SK-N-DZ (cell line): ENCODE measurements at regions not wholly inside any gene's neighbourhood (a gene's known extent, or its start where the extent isn't known, plus 50 kb on each side); places are given as distances from the start of the nearest gene placed in this dataset.
"Not testable (repeated sequence)": the region's sequence is repeated elsewhere in the genome, so short reads cannot be mapped to it uniquely, and the experiment has no call there.

ENCODE experiments used
- DNase-seq: peaks from one replicate; pipeline ENCODE4 v3.0.0-alpha.2; 2015; ENCODE audit warnings: low spot score

DNA sequence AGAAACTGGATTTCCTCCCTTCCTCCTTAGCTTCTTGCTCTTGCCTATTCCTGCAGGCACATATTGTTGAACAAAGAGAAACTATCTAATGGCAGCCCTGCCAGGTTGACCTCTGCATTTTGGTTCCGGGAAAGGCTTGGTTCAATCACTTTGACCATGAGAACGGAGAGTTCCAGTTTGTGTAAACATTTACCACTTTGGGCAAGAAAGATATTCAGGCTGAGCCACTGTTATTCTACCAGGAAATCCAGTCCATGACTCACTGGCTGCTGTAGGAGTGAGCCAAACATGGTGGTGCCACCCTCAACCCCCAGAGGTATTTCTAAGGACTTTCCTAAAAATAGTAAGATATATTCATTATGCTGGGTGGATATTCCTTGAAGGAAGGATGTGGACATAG is 242.2 kb upstream of the OR4E1 start:
- no peak for DNase-seq

DNA sequence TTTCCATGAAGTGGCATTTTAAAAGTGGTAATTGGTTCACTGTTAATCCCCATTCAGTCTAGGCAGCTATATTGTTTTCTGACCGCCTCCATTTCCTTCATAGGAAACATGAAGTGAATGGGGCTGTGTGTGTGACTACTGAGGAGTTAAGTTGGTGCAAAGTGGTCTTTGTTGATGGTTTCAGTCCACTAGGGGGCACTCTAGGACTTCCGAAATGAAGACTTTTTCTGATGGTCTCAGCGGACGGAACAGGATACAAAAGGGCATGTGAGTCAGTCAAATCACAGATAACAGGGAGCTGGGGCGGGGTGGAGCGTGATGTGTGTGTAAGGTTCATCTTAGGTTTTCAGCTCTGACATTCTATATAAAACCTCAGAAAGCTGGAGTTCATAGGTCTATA is 240.1 kb upstream of the OR4E1 start:
- peak; percentile 48 for DNase-seq

DNA sequence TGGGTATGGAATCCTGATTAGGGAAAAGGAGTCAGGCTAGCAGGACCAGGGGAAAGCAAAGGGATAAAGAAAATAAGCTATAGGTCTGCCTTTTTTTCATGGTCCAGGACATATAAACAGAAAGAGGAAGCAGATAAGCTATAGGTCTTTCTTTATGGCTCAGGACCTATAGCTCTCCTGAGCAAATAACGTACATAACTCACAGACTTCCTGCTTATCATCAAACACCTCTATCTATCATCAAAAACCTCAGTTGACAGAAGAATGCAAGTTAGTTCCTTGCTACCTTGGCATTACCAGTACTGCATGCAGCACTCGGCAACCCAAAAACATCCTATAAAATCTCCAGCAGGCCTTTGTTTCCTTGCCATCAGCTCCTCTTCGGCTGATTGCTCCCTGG is 238.7 kb upstream of the OR4E1 start:
- DNase-seq = no peak

DNA sequence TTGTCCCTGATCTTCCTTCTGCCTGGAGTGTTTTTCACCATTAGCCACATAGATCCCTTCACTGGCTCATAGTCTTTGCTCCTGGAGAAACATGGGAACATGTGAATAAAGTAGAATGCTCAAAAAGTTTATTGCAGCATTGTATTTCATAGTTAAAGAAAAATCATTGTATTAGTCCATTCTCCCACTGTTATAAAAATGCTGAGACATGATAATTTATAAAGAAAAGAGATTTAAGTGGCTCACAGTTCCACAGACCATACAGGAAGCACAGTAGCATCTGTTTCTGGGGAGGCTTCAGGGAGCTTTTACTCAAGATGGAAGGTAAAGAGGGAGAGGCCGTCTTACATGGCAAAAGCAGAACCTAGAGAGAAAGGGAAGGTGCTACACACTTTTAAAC is 238.3 kb upstream of the OR4E1 start:
- DNase-seq = no peak

DNA sequence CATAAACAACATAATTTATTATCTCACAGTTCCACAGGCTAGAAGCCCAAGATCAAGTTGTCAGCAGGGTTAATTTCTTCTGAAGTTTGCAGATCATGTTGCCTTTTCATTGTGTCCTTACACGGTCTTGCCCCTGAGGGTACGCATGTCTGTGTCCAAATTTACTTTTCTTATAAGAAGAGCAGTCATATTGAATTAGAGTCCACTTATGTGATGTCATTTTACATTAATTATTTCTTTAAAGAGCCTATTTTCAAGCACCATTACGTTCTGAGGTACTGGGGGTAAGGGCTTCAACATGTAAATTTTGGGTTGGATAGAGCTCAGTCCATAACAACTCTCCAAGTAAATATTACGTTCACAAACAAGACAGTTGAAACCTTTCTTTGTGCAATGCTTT is 236.6 kb upstream of the OR4E1 start:
- DNase-seq = no peak

DNA sequence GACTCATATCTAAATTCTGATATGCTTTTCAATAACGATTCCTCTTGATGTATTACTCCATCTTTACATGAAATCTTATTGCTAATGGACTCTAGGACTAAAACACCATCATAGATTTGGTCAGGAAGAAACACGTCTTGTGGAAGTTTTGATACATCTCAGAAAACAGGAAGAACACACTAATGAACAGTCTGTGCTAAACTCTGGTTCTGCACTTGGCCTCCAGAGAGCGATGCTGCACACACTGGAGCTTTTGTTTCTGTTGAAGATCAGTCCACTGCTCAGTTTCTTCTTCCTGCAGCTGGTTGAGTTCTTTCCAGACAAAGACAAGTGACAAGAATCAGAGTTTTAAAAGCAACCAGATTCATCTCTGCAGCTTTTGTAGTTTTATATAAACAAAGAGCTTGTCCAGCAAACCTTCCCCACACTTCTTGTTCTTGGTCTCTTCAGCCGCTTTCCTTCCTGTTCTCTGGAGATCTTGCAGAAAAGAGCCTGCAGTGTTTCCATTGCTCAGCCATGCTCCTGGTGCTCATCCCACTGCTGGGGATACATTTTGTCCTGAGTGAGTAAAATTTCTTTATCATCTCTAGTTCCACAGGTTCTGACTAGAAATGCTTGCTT is 229.1 kb upstream of the OR4E1 start:
- DNase-seq = no peak

DNA sequence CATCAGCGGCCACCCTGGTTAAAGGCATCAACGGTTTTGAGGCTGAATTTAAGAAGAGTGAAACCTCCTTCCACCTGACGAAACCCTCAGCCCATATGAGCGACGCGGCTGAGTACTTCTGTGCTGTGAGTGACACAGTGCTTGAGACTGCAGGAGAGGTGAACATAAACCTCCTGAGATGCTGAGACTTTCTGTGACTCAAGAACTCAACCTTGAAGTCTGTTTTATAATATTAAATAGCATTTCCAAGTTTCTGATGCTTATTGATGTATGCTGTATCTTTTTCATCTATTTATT is 221.2 kb upstream of the OR4E1 start:
- DNase-seq = not testable (repeated sequence)

DNA sequence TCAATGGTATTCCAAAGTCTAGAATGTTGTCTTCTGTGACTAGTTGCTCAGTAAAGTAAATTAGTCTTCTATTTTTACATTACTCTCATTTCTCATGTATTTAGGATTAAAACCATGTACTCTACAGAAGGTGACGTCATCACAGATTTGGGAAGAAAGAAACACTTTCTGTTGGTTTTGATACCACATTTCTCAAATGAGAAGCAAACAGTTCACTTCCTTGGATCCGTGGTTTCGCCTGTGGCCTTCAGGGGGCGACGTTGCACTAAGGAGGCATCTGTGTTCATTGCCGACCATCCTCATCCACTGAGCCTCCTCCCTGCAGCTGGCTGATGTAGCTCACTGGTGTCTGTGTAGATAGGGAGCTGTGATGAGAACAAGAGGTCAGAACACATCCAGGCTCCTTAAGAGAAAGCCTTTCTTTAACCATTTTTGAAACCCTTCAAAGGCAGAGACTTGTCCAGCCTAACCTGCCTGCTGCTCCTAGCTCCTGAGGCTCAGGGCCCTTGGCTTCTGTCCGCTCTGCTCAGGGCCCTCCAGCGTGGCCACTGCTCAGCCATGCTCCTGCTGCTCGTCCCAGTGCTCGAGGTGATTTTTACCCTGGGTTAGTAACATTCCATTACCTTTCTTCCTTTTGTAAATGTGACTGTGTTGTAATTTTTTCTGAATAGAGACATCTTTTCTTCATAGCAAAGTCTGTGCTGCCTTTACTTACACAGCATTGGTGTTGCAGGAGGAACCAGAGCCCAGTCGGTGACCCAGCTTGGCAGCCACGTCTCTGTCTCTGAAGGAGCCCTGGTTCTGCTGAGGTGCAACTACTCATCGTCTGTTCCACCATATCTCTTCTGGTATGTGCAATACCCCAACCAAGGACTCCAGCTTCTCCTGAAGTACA is 220.6 kb upstream of the OR4E1 start:
- DNase-seq = no peak

DNA sequence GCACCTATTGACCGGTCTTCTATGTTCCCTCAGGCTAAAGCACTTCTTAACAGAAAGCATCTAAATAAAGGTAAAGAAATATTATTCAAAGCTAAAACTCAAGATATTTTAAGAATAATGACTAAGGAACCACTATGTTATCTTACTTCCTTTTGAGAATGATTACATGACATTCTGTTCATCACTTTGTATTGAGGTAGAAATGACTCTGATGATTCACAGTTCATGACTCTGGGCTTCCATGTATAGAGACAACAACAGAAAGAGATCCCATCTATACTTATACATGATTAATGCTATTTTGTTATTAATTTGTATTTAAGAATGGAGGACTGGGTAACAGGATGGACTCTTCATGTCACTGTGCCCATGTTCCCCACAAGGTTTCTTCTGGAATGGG is 218.3 kb upstream of the OR4E1 start:
- DNase-seq = no peak

DNA sequence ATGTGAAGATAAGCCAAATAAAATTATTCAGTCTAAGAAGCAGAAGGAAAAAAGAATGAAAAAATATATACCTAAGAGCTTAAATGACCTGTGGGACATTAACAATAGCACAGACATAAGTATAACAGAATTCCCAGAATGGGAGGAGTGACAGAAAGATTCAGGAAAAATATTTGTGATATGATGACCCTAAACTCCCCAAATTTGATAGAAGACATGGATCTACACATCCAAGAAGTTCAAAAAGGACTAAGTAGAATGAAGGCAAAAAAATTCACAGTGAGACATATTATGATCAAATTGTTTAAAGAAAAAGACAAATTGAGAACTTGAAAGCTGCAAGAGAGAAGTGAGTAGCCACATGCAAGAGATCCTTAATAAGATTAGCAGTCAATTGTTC is 211.4 kb upstream of the OR4E1 start:
- no peak for DNase-seq

DNA sequence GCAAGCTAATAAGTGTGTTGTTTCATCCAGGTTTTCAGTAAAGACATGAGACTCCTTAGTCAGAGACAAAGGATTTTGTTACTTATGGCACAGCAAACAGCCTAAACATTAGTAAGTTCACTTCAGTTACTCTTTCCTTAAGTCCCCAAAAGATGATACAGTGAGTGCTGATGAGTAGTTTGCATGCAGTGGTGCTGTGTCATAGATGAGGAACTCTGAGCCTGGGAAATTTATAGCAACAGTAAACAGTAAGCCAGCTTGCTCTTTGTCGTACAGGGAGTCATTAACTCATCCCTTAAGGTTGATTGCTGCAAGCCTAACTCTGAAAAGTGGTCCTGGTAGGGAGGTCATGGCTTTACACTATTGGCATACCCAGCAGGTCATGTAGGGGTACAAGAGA is 208.6 kb upstream of the OR4E1 start:
- DNase-seq = no peak

DNA sequence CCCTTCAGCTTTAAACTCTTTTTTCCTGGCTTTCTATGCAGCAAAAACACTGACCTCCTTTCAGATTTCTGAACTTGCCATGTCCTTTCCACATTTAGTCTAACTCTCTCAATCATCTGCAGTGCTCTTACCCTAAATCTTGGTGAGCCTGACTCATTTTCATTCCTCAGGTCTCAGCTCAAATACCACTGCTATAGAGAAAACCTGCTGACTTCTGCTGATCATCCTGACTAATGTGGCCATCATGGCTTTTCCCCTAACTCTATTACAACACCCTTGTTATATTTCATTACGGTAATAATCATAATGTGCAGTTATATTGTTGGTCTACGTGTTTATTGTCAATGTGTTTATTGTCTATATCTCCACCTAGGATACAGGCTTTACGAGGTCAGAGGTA is 207.3 kb upstream of the OR4E1 start:
- no peak for DNase-seq

DNA sequence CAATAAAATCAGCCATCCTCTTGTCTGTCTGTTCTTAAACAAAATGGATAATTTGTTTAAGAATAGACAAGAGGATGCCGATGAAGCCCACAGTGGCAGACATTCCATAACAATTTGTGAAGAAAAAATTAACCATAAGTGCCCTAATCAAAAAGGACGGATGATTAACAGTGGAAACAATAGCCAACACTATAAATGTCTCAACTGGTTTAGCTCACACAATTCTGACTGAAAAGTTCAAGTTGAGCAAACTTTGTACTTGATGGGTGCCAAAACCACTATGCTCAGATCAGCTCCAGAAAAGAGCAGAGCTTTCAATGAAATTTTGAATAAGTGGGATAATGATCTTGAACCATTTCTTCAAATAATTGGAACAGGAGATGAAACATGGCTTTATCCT is 202.2 kb upstream of the OR4E1 start:
- DNase-seq = no peak

DNA sequence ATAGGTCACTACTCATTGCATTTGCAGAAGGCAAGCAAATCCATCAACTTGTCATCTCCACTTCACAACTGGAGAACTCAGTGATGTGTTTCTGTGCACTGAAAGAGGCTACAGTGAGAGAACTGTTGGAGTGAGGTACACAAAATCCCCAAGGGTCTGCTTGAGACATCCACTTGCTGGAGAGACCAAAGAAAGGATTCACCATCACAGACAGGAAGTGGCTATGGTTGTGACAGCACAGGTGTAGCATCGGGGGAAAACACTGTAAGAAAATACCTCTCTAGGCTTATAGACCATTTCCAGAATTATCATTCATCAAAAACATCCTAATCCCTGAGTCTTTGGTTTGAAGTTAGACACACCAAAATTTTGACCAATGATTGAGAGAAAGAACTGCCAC is 201.3 kb upstream of the OR4E1 start:
- no peak for DNase-seq

DNA sequence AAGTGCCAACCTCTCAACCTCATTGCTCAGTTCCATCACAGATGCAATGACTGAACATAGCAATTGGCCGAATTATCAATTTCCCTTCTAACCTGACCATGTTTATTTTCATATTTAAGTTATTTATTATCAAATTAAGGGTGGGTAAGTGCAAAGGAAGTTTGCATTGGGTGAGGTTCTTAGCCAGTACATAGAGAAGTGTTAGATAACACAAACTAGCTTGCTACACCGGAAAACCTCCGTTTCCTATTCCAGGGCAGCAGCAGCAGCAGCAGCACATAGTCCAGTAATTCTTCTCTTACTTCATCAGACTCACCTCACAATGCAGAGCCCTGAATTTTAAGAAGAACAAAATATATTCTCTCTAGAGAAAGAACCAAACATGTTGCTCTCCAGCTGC is 200.5 kb upstream of the OR4E1 start:
- no peak for DNase-seq

DNA sequence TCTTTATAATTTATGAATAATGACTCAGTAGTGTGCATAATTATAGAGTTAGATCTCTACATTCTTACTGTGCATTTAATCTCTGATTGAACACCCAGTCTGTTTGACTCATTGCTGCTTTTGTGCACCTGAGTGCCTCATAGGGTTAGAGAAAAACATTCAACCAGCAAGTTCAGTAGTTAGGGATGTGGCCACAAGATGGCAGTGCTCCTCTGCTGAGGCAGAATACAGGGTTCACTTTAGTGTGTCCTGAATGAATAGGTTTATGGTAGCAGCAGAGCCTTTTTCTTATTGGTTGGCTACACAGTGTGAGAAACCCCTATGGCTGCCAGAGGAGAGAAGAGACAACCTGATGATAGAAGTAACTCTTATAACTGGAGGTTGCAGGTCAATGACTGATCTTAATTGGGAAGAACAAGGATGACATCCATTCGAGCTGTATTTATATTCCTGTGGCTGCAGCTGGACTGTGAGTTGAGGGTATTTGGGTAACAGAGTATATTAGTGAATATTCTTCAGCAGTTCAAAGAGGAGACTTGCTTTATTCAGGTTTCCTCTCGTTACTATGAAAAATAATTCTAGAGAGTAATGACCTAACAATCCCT is 194.9 kb upstream of the OR4E1 start:
- peak; percentile 21 for DNase-seq

DNA sequence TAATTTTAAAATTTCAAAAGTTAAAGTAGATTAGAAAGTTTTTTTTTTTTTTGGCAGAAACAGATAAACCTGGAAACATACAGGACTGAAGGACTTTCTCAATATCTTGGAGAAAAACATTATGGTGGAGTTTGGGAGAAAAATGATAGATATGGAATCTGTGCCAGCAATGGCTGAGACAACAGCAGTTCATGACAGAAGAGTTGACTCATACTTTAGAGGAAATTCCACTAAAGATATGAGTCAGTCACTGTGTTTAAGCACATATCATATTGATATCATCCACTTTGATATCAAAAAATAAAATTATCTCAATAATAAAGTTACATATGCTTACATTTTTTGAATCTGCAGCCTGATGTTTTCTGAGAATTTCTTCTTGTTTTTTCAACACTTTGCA is 193.9 kb upstream of the OR4E1 start:
- DNase-seq = no peak

DNA sequence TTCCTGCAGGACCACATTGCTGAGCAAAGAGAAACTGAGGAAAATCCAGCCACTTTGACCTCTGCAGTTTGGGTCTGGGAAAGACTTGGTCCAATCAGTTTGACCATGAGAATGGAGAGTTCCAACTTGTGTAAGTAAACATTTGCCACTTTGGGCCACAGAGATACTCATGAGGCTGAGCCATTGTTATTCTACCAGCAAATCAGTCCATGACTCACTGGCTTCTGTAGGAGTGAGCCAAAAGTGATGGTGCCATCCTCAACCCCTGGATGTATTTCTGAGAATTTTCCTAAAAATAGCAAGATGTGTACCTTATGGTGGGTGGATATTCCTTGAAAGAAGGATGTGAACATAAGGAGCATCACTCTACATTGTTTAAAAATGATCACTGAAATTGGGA is 192.9 kb upstream of the OR4E1 start:
- no peak for DNase-seq

DNA sequence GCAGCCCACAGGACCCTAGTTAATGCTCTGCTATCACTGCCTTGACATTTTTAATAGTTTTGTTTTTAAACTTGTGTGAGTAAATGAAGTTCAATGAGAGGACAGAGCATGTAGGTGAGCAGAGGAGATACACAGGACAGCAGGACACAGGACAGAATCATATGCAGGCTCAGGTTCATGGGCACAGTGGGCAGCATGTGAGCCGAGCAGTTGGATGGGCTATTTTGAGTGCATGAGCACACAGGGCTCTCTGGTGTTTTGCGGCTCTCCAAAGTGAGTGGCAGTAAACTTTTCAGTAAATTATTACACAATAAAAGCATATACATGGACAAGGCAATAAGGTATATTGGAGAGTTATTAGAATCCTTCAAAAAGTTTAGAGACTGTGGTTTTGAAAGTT is 189.7 kb upstream of the OR4E1 start:
- DNase-seq = no peak

DNA sequence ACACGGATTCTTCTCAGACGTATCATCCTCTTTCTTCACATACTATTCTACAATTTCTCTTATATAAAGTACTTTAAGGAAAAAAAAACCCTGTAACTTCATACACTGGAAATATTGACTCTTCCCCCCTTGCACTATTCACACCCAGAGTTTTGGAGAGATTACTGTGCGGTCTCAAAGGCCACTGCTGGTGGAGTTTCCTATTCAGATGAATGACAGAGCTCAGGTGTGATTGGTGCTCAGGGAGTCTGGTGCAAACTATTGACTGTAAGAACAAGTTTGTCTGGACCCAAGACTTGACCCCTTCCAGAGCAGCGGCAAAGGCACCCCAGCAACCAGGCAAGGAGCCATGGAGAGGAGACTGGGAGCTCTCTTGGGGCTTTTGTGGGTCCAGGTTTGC is 187.5 kb upstream of the OR4E1 start:
- DNase-seq = no peak

DNA sequence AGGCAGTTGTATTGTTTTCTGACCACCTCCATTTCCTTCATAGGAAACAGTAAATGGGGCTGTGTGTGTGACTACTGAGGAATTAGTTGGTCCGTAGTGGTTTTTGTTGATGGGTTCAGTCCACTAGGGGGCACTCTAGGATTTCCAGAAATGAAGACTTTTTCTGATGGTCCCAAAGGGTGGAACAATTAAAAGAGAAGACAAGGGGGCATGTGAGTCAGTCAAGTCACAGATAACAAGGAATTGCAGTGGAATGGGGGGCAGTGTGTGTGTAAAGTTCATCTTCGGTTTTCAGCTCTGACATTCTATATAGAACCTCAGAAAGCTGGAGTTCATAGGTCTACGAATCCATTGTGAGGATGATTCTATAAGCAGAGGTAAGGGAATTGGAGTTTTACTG is 186.6 kb upstream of the OR4E1 start:
- peak; percentile 5 for DNase-seq

DNA sequence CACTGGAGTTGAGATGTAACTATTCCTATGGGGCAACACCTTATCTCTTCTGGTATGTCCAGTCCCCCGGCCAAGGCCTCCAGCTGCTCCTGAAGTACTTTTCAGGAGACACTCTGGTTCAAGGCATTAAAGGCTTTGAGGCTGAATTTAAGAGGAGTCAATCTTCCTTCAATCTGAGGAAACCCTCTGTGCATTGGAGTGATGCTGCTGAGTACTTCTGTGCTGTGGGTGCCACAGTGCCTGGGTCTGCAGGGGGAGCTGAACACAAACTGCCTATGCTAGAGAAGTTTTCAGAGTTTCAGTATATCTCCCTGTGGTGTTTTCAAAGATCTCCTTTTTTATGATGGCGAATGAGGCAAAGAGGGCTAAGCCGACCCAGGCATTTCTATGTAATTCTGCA is 179.2 kb upstream of the OR4E1 start:
- DNase-seq = no peak

DNA sequence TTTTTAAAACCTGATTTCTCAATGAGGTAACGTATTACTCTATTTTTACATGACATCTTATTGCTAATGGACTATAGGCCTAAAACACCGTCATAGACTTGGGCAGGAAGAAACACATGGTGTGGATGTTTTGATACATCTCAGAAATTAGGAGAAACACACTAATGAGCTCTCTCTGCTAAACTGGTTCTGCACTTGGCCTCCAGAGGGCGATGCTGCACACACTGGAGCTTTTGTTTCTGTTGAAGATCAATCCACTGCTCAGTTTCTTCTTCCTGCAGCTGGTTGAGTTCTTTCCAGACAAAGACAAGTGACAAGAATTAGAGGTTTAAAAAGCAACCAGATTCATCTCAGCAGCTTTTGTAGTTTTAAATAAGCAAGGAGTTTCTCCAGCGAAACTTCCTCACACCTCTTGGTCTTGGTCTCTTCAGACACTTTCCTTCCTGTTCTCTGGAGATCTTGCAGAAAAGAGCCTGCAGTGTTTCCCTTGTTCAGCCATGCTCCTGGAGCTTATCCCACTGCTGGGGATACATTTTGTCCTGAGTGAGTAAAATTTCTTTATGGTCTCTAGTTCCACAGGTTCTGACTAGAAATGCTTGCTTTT is 178.5 kb upstream of the OR4E1 start:
- peak; percentile 23 for DNase-seq
